SK-N-MC (cell line): ENCODE measurements at regions not wholly inside any gene's neighbourhood (a gene's known extent, or its start where the extent isn't known, plus 50 kb on each side); places are given as distances from the start of the nearest gene placed in this dataset.

Experiments used
- EZH2 ChIP-seq: fragments of 200-600 bp; sonication (generic); IDR thresholded peaks from one replicate; pipeline ENCODE4 v1.6.1; 2017; ENCODE audit warnings: antibody characterized with exemption
- FOXP2 ChIP-seq: optimal IDR thresholded peaks from 2 replicates; pipeline ENCODE3; 2011; ENCODE audit warnings: mild to moderate bottlenecking, moderate library complexity; ENCODE audit not compliant: insufficient read depth; ENCODE audit errors: extremely low read length, control extremely low read depth
- POLR2AphosphoS5 ChIP-seq: IDR thresholded peaks from 2 replicates; pipeline ENCODE4 v1.6.1; 2012; ENCODE audit warnings: mild to moderate bottlenecking, low read depth, low read length, borderline replicate concordance

GRCh38 chr5:90071066-90071465, 338.5 kb downstream of the CETN3 start:
- TF ChIP-seq EZH2 (no peak), POLR2AphosphoS5 (no peak), FOXP2 (no peak)
